ENCODE measurements at regions not wholly inside any gene's neighbourhood (a gene's known extent, or its start where the extent isn't known, plus 50 kb on each side); places are given as distances from the start of the nearest gene placed in this dataset.
"Not testable (repeated sequence)": the region's sequence is repeated elsewhere in the genome, so short reads cannot be mapped to it uniquely, and the experiment has no call there.

DNA sequence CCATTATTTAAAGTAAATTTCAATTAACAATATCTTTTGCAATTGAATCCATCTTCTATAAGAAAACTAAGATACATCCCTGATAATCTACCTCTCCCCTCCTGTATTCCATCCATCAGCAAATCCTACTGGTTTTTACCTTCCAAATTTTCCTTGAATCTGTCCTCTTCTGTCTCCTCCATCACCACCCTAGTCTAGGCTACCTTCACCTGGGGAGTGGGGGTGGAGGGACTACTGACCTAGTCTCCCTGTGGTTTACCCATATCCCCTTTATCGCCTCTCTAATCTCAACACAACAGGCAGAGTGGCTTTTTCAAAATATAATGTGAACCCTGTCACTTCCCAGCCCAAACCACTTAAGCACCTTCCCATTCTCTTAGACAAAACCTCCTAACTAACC is 327.8 kb downstream of the FAM72C start:
- TF ChIP-seq, protein P1, sequence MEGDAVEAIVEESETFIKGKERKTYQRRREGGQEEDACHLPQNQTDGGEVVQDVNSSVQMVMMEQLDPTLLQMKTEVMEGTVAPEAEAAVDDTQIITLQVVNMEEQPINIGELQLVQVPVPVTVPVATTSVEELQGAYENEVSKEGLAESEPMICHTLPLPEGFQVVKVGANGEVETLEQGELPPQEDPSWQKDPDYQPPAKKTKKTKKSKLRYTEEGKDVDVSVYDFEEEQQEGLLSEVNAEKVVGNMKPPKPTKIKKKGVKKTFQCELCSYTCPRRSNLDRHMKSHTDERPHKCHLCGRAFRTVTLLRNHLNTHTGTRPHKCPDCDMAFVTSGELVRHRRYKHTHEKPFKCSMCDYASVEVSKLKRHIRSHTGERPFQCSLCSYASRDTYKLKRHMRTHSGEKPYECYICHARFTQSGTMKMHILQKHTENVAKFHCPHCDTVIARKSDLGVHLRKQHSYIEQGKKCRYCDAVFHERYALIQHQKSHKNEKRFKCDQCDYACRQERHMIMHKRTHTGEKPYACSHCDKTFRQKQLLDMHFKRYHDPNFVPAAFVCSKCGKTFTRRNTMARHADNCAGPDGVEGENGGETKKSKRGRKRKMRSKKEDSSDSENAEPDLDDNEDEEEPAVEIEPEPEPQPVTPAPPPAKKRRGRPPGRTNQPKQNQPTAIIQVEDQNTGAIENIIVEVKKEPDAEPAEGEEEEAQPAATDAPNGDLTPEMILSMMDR (conservative IDR thresholded peaks at IDR 0.05): not testable (repeated sequence)
- not testable (repeated sequence) for TF ChIP-seq ZFX (IDR thresholded peaks at IDR 0.05)
